ENCODE measurements at regions not wholly inside any gene's neighbourhood (a gene's known extent, or its start where the extent isn't known, plus 50 kb on each side); places are given as distances from the start of the nearest gene placed in this dataset.

DNA sequence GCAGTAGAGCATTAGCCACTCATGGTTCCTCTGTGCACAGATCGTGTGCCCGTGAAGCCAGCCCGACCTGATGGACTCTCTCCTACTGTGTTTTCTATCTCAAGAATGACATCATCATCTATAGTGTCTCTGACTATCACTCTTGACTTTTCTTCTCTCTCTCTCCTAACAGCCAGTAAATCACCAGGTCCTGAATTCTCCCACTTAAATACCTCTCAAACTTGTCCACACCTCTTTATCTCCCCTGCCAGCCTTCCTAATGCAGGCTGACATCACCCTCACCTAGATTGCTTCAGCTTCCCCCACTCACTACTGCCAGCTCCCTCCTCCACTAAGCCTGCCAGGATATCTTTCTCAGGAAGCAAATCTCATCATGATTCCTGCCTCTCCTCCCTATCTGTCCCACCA is 90.6 kb upstream of the MIER3 start:
- H3K9me3 ChIP-seq (ENCODE audit: control insufficient read depth in 1 of 2, insufficient read depth in 1 of 2, low read depth in 1 of 2, low read length in 2 of 2) = no peaks in the 10 kb centered on the region
- H3K9me2 ChIP-seq (ENCODE audit: insufficient read depth) = no peaks in the 10 kb centered on the region
- no peaks in the 10 kb centered on the region for H4K20me1 ChIP-seq (ENCODE audit: insufficient read depth)
- H3K27me3 ChIP-seq (ENCODE audit: insufficient read depth, low read length) = no peaks in the 10 kb centered on the region
- BruUV-seq (replicated peaks) = no TSS peak
- H3K36me3 ChIP-seq (ENCODE audit: control insufficient read depth in 1 of 2, insufficient read depth in 2 of 2, low read length in 2 of 2) = no peaks in the 10 kb centered on the region
- TF ChIP-seq EGR1 (IDR thresholded peaks at IDR 0.05; ENCODE audit: low read depth) (no peak), JUND (IDR thresholded peaks at IDR 0.05) (no peak), SRF (IDR thresholded peaks at IDR 0.05; ENCODE audit: low read depth) (no peak), CEBPB (IDR thresholded peaks at IDR 0.05; ENCODE audit: low read depth) (no peak), RAD21 (IDR thresholded peaks at IDR 0.05; ENCODE audit: low read depth) (no peak), ELF1 (IDR thresholded peaks at IDR 0.05; ENCODE audit: borderline replicate concordance, low read depth) (no peak), POLR2A (IDR thresholded peaks at IDR 0.05; ENCODE audit: borderline replicate concordance, extremely low read depth, insufficient read depth, insufficient read length) (no peak), ATF3 (IDR thresholded peaks at IDR 0.05) (no peak), ZFX (IDR thresholded peaks at IDR 0.05) (no peak), SIN3A (IDR thresholded peaks at IDR 0.05; ENCODE audit: low read depth) (no peak), CBX3 (IDR thresholded peaks at IDR 0.05; ENCODE audit: low read depth) (no peak), ZNF274 (IDR thresholded peaks at IDR 0.05; ENCODE audit: low read depth, low read length) (no peak), YY1 (IDR thresholded peaks at IDR 0.05; ENCODE audit: extremely low read depth, insufficient replicate concordance, low read depth, low read length) (no peak)
- TF ChIP-seq, protein P1, sequence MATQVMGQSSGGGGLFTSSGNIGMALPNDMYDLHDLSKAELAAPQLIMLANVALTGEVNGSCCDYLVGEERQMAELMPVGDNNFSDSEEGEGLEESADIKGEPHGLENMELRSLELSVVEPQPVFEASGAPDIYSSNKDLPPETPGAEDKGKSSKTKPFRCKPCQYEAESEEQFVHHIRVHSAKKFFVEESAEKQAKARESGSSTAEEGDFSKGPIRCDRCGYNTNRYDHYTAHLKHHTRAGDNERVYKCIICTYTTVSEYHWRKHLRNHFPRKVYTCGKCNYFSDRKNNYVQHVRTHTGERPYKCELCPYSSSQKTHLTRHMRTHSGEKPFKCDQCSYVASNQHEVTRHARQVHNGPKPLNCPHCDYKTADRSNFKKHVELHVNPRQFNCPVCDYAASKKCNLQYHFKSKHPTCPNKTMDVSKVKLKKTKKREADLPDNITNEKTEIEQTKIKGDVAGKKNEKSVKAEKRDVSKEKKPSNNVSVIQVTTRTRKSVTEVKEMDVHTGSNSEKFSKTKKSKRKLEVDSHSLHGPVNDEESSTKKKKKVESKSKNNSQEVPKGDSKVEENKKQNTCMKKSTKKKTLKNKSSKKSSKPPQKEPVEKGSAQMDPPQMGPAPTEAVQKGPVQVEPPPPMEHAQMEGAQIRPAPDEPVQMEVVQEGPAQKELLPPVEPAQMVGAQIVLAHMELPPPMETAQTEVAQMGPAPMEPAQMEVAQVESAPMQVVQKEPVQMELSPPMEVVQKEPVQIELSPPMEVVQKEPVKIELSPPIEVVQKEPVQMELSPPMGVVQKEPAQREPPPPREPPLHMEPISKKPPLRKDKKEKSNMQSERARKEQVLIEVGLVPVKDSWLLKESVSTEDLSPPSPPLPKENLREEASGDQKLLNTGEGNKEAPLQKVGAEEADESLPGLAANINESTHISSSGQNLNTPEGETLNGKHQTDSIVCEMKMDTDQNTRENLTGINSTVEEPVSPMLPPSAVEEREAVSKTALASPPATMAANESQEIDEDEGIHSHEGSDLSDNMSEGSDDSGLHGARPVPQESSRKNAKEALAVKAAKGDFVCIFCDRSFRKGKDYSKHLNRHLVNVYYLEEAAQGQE (IDR thresholded peaks at IDR 0.05; ENCODE audit: low read depth) = no peak
- TF ChIP-seq, protein P2, sequence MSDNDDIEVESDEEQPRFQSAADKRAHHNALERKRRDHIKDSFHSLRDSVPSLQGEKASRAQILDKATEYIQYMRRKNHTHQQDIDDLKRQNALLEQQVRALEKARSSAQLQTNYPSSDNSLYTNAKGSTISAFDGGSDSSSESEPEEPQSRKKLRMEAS (IDR thresholded peaks at IDR 0.05) = no peak
- intact Hi-C loops (cut with micrococcal nuclease) = no loop called here
- RAD21 ChIA-PET (ENCODE audit: low non-redundant PET in 1 of 2, low total read pairs in 2 of 2, uncharacterized antibody in 2 of 2, unreplicated experiment in 2 of 2) = no interaction called here
- H3K79me2 ChIP-seq (ENCODE audit: insufficient read depth, low read length) = no peaks in the 10 kb centered on the region
- POLR2A ChIA-PET = no interaction called here
- DNase-seq (ENCODE audit: low read depth, low spot score) = no peak
- H3K27ac ChIP-seq (ENCODE audit: low read depth, low read length) = no peak overlapping the region
- H3K4me3 ChIP-seq (replicated peaks in 1 of 2; ENCODE audit: low read depth in 1 of 2, low read length in 2 of 2) = no peak overlapping the region
- H2AFZ ChIP-seq (ENCODE audit: low read depth, low read length, poor library complexity, severe bottlenecking) = no peak overlapping the region
- no peak for ATAC-seq
- no peak overlapping the region for H3K9ac ChIP-seq (ENCODE audit: low read length)
- H3K4me2 ChIP-seq (ENCODE audit: low read length) = no peak overlapping the region
- H3K4me1 ChIP-seq (ENCODE audit: control insufficient read depth in 1 of 2, insufficient read depth in 2 of 2, low read length in 2 of 2) = peaks cover 2 to 3% of the 10 kb centered on the region in 2 experiments; a peak in 2 of 4 replicates
- CTCF ChIA-PET = no interaction called here

Measured in HCT116 (cell line).